Right atrium auricular region (tissue), 2 donors: ENCODE measurements at regions not wholly inside any gene's neighbourhood (a gene's known extent, or its start where the extent isn't known, plus 50 kb on each side); places are given as distances from the start of the nearest gene placed in this dataset.

Source experiments
- DNase-seq: peaks from one replicate; pipeline ENCODE4 v3.0.0-alpha.2; 2019; ENCODE audit warnings: low spot score
- H3K27ac ChIP-seq, 2 donors: fragments of 200-600 bp; sonication (generic); 1 replicate in 1 of 2; 2 replicates in 1 of 2; pipeline ENCODE4 v1.5.1; 2016 to 2019
- H3K27me3 ChIP-seq, 2 donors: fragments of 200-600 bp; sonication (generic); one replicate each; pipeline versions ENCODE4 v1.5.1 to v1.6.0; 2017 to 2019
- H3K36me3 ChIP-seq: fragments of 200-600 bp; sonication (generic); one replicate; pipeline ENCODE4 v1.5.1; 2016
- H3K4me1 ChIP-seq, 2 donors: fragments of 200-600 bp; sonication (generic); one replicate each; pipeline versions ENCODE4 v1.5.1 to v1.6.0; 2017 to 2019
- H3K4me3 ChIP-seq, 2 donors: fragments of 200-600 bp; sonication (generic); 1 replicate in 1 of 2; 2 replicates in 1 of 2; pipeline ENCODE4 v1.5.1; 2017 to 2019; ENCODE audit warnings: mild to moderate bottlenecking in 1 of 2, moderate library complexity in 1 of 2
- H3K9me3 ChIP-seq, 2 donors: fragments of 200-600 bp; sonication (generic); one replicate each; pipeline ENCODE4 v1.5.1; 2019
- CTCF ChIP-seq, 2 donors: fragments of 200-600 bp; sonication (generic); IDR thresholded peaks; one replicate each; pipeline ENCODE4 v1.5.1; 2019; ENCODE audit warnings: antibody characterized with exemption in 2 of 2

- Histone ChIP-seq H3K27me3 (no peaks in the 10 kb centered on the region), H3K4me3 (no peak overlapping the region), H3K4me1 (no peaks in the 10 kb centered on the region), H3K36me3 (no peaks in the 10 kb centered on the region), H3K27ac (no peak overlapping the region), H3K9me3 (no peaks in the 10 kb centered on the region)
- no peak for TF ChIP-seq CTCF (IDR thresholded peaks at IDR 0.05)
- no peak for DNase-seq
Observed at GRCh38 chr10:128792426-128793140, 666.4 kb upstream of the MKI67 start.

- TF ChIP-seq CTCF (IDR thresholded peaks at IDR 0.05) = no peak
- no peak for DNase-seq
- Histone ChIP-seq H3K4me1 (no peaks in the 10 kb centered on the region), H3K9me3 (no peaks in the 10 kb centered on the region), H3K36me3 (no peaks in the 10 kb centered on the region), H3K4me3 (no peak overlapping the region), H3K27ac (no peak overlapping the region), H3K27me3 (no peaks in the 10 kb centered on the region)
Observed at GRCh38 chr10:128793726-128794655, 667.8 kb upstream of the MKI67 start.

DNA sequence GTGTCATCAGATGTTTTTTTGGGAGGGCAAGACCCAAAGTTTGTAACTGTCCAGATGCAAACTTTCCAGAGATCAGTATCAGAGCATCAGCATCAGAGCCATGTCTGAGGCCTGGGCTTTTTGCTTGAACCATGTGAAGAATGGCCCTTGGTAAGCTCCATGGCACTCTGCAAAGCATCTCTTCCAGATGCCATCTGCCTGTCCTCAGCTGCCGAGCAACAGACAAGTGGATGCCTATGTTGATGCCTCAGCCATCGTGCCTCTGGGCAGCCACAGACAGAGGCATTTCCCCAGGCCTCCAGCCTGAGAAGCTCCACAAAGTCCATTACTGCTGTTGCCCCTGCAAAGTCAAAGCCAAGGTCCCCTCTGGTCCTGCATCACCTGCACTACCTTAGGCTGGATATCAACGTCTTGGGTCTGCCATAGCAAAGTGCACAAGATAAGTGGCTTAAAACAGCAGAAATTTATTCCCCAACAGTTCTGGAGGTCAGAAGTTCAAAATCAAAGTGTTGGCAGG lies 670.2 kb upstream of the MKI67 start:
- no peak for DNase-seq
- no peak overlapping the region for H3K27ac ChIP-seq
- no peaks in the 10 kb centered on the region for H3K36me3 ChIP-seq
- H3K27me3 ChIP-seq = no peaks in the 10 kb centered on the region
- H3K4me1 ChIP-seq = no peaks in the 10 kb centered on the region
- no peaks in the 10 kb centered on the region for H3K9me3 ChIP-seq
- H3K4me3 ChIP-seq = no peak overlapping the region
- no peak for TF ChIP-seq CTCF (IDR thresholded peaks at IDR 0.05)

GRCh38 chr10:128802062-128802461 lies 665.0 kb upstream of the MGMT start:
- no peak for TF ChIP-seq CTCF (IDR thresholded peaks at IDR 0.05)
- no peaks in the 10 kb centered on the region for H3K36me3 ChIP-seq
- no peak for DNase-seq
- H3K27me3 ChIP-seq = no peaks in the 10 kb centered on the region
- no peaks in the 10 kb centered on the region for H3K4me1 ChIP-seq
- no peaks in the 10 kb centered on the region for H3K9me3 ChIP-seq
- no peak overlapping the region for H3K27ac ChIP-seq
- no peak overlapping the region for H3K4me3 ChIP-seq

DNA sequence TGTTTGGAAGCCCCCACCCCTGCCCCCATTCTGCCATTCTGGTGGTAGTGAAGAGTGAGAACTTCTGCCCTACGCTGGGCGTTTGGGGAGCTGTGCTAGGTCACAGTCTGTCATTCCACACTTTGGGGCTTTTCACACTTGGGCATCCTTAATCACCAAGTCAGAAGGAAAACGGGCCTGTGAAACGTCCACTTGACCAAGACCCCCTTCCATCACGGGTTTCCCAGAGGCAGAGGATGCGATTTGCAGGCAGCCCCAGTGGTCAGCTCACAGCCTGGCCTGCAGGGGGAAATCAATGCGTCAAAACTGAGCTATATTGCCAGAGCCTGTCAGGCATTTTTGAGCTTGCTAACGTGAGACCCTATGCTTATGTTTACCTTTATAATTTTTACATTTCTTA lies 663.3 kb upstream of the MGMT start:
- no peak overlapping the region for H3K27ac ChIP-seq
- no peaks in the 10 kb centered on the region for H3K36me3 ChIP-seq
- no peak overlapping the region for H3K4me3 ChIP-seq
- TF ChIP-seq CTCF (IDR thresholded peaks at IDR 0.05) = no peak
- DNase-seq = no peak
- no peaks in the 10 kb centered on the region for H3K9me3 ChIP-seq
- no peaks in the 10 kb centered on the region for H3K27me3 ChIP-seq
- no peaks in the 10 kb centered on the region for H3K4me1 ChIP-seq
